IMR-90 (cell line): ENCODE measurements at regions not wholly inside any gene's neighbourhood (a gene's known extent, or its start where the extent isn't known, plus 50 kb on each side); places are given as distances from the start of the nearest gene placed in this dataset.

Experiments
- ATAC-seq: fragments of 200-7000 bp; cut with Tn5 transposase; 2 replicates; pipeline ENCODE4 v1.9.1; 2020; ENCODE audit warnings: low read depth, mild to moderate bottlenecking, moderate library complexity
- BruUV-seq: library from RNA; stranded (reverse); fragments of 400-500 nt; replicated peaks from 2 replicates; lab custom pipeline; 2021; lab: Mats Ljungman, UMichigan
- CTCF ChIA-PET: fragments of 300-600 bp; formaldehyde crosslinking; extraction: SDS; loops from one replicate; lab custom pipeline; 2021; ENCODE audit warnings: antibody characterized with exemption; lab: Yijun Ruan, JAX
- POLR2A ChIA-PET: fragments of 300-600 bp; sonication (Branson Sonifier 250); formaldehyde crosslinking; loops from one replicate; lab custom pipeline; 2022; ENCODE audit warnings: antibody characterized with exemption; ENCODE audit not compliant: unreplicated experiment; lab: Charles Lee
- DNase-seq: peaks from one replicate; pipeline ENCODE4 v3.0.0; 2013
- H2AFZ ChIP-seq: replicated peaks from 2 replicates; pipeline ENCODE3; 2013; ENCODE audit warnings: low read length, mild to moderate bottlenecking; ENCODE audit not compliant: poor library complexity
- H2AK5ac ChIP-seq: 2 replicates; pipeline ENCODE4 v1.6.1; 2013; ENCODE audit warnings: low read depth, low read length, inconsistent platforms
- H2AK9ac ChIP-seq: replicated peaks from 2 replicates; pipeline ENCODE3; 2013; ENCODE audit warnings: mild to moderate bottlenecking, low read depth, low read length, moderate library complexity; ENCODE audit not compliant: poor library complexity
- H2BK120ac ChIP-seq: 2 replicates; pipeline ENCODE4 v1.6.1; 2013; ENCODE audit warnings: low read depth, low read length, inconsistent platforms
- H2BK15ac ChIP-seq: 3 replicates; pipeline ENCODE4 v1.6.1; 2013; ENCODE audit warnings: low read depth, low read length, inconsistent platforms
- H2BK20ac ChIP-seq: 2 replicates; pipeline ENCODE4 v1.6.1; 2013; ENCODE audit warnings: low read depth, mild to moderate bottlenecking, inconsistent platforms, low read length, moderate library complexity
- H2BK5ac ChIP-seq: 2 replicates; pipeline ENCODE4 v1.6.1; 2013; ENCODE audit warnings: mild to moderate bottlenecking, low read depth, low read length, inconsistent platforms; ENCODE audit not compliant: poor library complexity, severe bottlenecking
- H3K14ac ChIP-seq: replicated peaks from 2 replicates; pipeline ENCODE4 v1.6.1; 2013; ENCODE audit warnings: low read depth, low read length, inconsistent platforms
- H3K18ac ChIP-seq: 2 replicates; pipeline ENCODE4 v1.6.1; 2013; ENCODE audit warnings: low read depth, low read length, control low read depth
- H3K23ac ChIP-seq: 2 replicates; pipeline ENCODE4 v1.6.1; 2013; ENCODE audit warnings: low read depth, low read length, inconsistent platforms
- H3K27ac ChIP-seq: 2 replicates; pipeline ENCODE4 v1.5.1; 2013; ENCODE audit warnings: mild to moderate bottlenecking, control low read depth, low read length; ENCODE audit not compliant: insufficient read depth
- H3K27me3 ChIP-seq: 2 replicates; pipeline ENCODE4 v1.6.1; 2013; ENCODE audit warnings: low read length; ENCODE audit not compliant: control insufficient read depth, insufficient read depth
- H3K36me3 ChIP-seq: 2 replicates; pipeline ENCODE4 v1.6.1; 2013; ENCODE audit warnings: low read length, mixed read lengths; ENCODE audit not compliant: control insufficient read depth, insufficient read depth
- H3K4ac ChIP-seq: 2 replicates; pipeline ENCODE4 v1.6.1; 2013; ENCODE audit warnings: low read depth, low read length, inconsistent platforms
- H3K4me1 ChIP-seq: 2 replicates; pipeline ENCODE4 v1.6.1; 2013; ENCODE audit warnings: low read length, mixed read lengths; ENCODE audit not compliant: control insufficient read depth, insufficient read depth
- H3K4me2 ChIP-seq: 2 replicates; pipeline ENCODE4 v1.6.1; 2013; ENCODE audit warnings: low read depth, mild to moderate bottlenecking, control low read depth, low read length, moderate library complexity
- H3K4me3 ChIP-seq: 2 replicates; pipeline ENCODE4 v1.5.1; 2013; ENCODE audit warnings: low read depth, mild to moderate bottlenecking, control low read depth, low read length, moderate library complexity; ENCODE audit not compliant: insufficient read depth
- H3K56ac ChIP-seq: 2 replicates; pipeline ENCODE4 v1.6.1; 2013; ENCODE audit warnings: low read length, inconsistent platforms; ENCODE audit not compliant: insufficient read depth; ENCODE audit errors: extremely low read depth
- H3K79me1 ChIP-seq, 2 experiments: 2 replicates each; pipeline ENCODE4 v1.6.1; 2013; ENCODE audit warnings: low read length in 2 of 2, inconsistent platforms in 1 of 2, low read depth in 1 of 2
- H3K9ac ChIP-seq: 2 replicates; pipeline ENCODE4 v1.6.1; 2013; ENCODE audit warnings: low read depth, low read length, control low read depth
- H3K9me1 ChIP-seq: 2 replicates; pipeline ENCODE4 v1.6.1; 2013; ENCODE audit warnings: low read length, inconsistent platforms; ENCODE audit not compliant: insufficient read depth
- H3K9me3 ChIP-seq: 2 replicates; pipeline ENCODE4 v1.6.1; 2013; ENCODE audit warnings: low read length; ENCODE audit not compliant: control insufficient read depth, insufficient read depth
- H4K20me1 ChIP-seq: 2 replicates; pipeline ENCODE4 v1.6.1; 2013; ENCODE audit warnings: low read length, inconsistent platforms; ENCODE audit not compliant: insufficient read depth
- H4K5ac ChIP-seq: 2 replicates; pipeline ENCODE4 v1.6.1; 2013; ENCODE audit warnings: mild to moderate bottlenecking, low read depth, low read length, control low read depth
- H4K8ac ChIP-seq, 2 experiments: 2 replicates each; pipeline ENCODE4 v1.6.1; 2013; ENCODE audit warnings: low read depth in 2 of 2, low read length in 2 of 2, control low read depth in 1 of 2, inconsistent platforms in 1 of 2
- H4K91ac ChIP-seq: 2 replicates; pipeline ENCODE4 v1.6.1; 2013; ENCODE audit warnings: low read depth, low read length, inconsistent platforms; ENCODE audit not compliant: insufficient read depth
- CEBPB ChIP-seq: IDR thresholded peaks from 2 replicates; pipeline ENCODE4 v1.6.1; 2012; ENCODE audit warnings: low read depth, low read length, improper control_type of control experiment
- CHD1 ChIP-seq: IDR thresholded peaks from 2 replicates; pipeline ENCODE4 v1.6.1; 2012; ENCODE audit warnings: low read depth, low read length, improper control_type of control experiment
- MAZ ChIP-seq: IDR thresholded peaks from 2 replicates; pipeline ENCODE4 v1.6.1; 2012; ENCODE audit warnings: low read depth, mild to moderate bottlenecking, low read length, improper control_type of control experiment, moderate library complexity, borderline replicate concordance
- RAD21 ChIP-seq: IDR thresholded peaks from 2 replicates; pipeline ENCODE4 v1.6.1; 2012; ENCODE audit warnings: low read length, improper control_type of control experiment
- RFX5 ChIP-seq: IDR thresholded peaks from 2 replicates; pipeline ENCODE4 v1.8.0; 2012; ENCODE audit warnings: low read depth, mild to moderate bottlenecking, low read length, moderate library complexity
- SMC3 ChIP-seq: fragments of 150-350 bp; IDR thresholded peaks from 2 replicates; pipeline ENCODE4 v1.6.1; 2016; ENCODE audit warnings: low read depth, mild to moderate bottlenecking, antibody characterized with exemption, low read length, moderate library complexity
- USF2 ChIP-seq: fragments of 150-350 bp; IDR thresholded peaks from 2 replicates; pipeline ENCODE4 v1.6.1; 2017; ENCODE audit warnings: mild to moderate bottlenecking, antibody characterized with exemption, low read length, low read depth
- WGBS, 2 experiments: methylation state at CpG; one replicate each; pipeline versions ENCODE4 v1.1.5 to v1.1.7; 2013; ENCODE audit warnings: missing lambda C conversion rate in 2 of 2; ENCODE audit not compliant: insufficient read length in 1 of 2; ENCODE audit errors: extremely low coverage in 2 of 2; 5-methylcytosine and 5-hydroxymethylcytosine counted together
- dilution Hi-C: fragments of 300-500 bp; cut with HindIII; formaldehyde crosslinking; loops from one replicate; pipeline ENCODE4 v1.14.3; 2018; ENCODE audit warnings: low sequenced_read_pairs; ENCODE audit not compliant: unreplicated experiment
- in situ Hi-C: fragments of 300-500 bp; cut with MboI; formaldehyde crosslinking; loops from 3 replicates; pipeline ENCODE4 v1.14.3; 2019; ENCODE audit warnings: low sequenced_read_pairs, inconsistent platforms, mixed read lengths
- intact Hi-C: fragments of 100-400 bp; cut with micrococcal nuclease; formaldehyde crosslinking; loops from 2 replicates; pipeline ENCODE4 v1.10.0; 2022
- TF ChIP-seq, protein P1 (sequence below): fragments of 150-350 bp; IDR thresholded peaks from 2 replicates; pipeline ENCODE4 v1.6.1; 2016; ENCODE audit warnings: low read depth, mild to moderate bottlenecking, low read length, moderate library complexity, borderline replicate concordance

- H3K9ac ChIP-seq: no peak overlapping the region
- intact Hi-C loops: no loop called here
- no peak for ATAC-seq
- no peak overlapping the region for H4K8ac ChIP-seq
- no peak overlapping the region for H2BK20ac ChIP-seq
- BruUV-seq: no TSS peak
- H3K4me3 ChIP-seq: no peak overlapping the region
- no peaks in the 10 kb centered on the region for H3K79me1 ChIP-seq
- H2BK5ac ChIP-seq: no peak overlapping the region
- no peak overlapping the region for H2BK120ac ChIP-seq
- no peaks in the 10 kb centered on the region for H3K4me1 ChIP-seq
- dilution Hi-C loops: no loop called here
- H2BK15ac ChIP-seq: no peak overlapping the region
- H2AK5ac ChIP-seq: no peak overlapping the region
- H3K23ac ChIP-seq: no peak overlapping the region
- no peak overlapping the region for H3K4ac ChIP-seq
- no peak overlapping the region for H4K91ac ChIP-seq
- no peak for DNase-seq
- no peak overlapping the region for H3K27ac ChIP-seq
- TF ChIP-seq USF2: no peak
- TF ChIP-seq RFX5: no peak
- no peak for TF ChIP-seq SMC3
- TF ChIP-seq MAZ: no peak
- no peak for TF ChIP-seq CEBPB
- TF ChIP-seq CHD1: no peak
- TF ChIP-seq RAD21: no peak
- TF ChIP-seq, protein P1, sequence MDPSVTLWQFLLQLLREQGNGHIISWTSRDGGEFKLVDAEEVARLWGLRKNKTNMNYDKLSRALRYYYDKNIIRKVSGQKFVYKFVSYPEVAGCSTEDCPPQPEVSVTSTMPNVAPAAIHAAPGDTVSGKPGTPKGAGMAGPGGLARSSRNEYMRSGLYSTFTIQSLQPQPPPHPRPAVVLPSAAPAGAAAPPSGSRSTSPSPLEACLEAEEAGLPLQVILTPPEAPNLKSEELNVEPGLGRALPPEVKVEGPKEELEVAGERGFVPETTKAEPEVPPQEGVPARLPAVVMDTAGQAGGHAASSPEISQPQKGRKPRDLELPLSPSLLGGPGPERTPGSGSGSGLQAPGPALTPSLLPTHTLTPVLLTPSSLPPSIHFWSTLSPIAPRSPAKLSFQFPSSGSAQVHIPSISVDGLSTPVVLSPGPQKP: no peak
- no peak overlapping the region for H2AFZ ChIP-seq
- H2AK9ac ChIP-seq: no peak overlapping the region
- H3K27me3 ChIP-seq: no peaks in the 10 kb centered on the region
- no peak overlapping the region for H4K5ac ChIP-seq
- H3K36me3 ChIP-seq: no peaks in the 10 kb centered on the region
- in situ Hi-C loops: no loop called here
- no peak overlapping the region for H3K4me2 ChIP-seq
- no peaks in the 10 kb centered on the region for H3K9me3 ChIP-seq
- ChIA-PET CTCF (no interaction called here), POLR2A (no interaction called here)
- H4K20me1 ChIP-seq: no peaks in the 10 kb centered on the region
- no peak overlapping the region for H3K14ac ChIP-seq
- WGBS, 2 experiments: 83% methylated on average over 1 of the region's 1 CpG; no CpG with 5 or more reads in 1 of the 2 experiments
- no peaks in the 10 kb centered on the region for H3K9me1 ChIP-seq
- H3K56ac ChIP-seq: no peak overlapping the region
- H3K18ac ChIP-seq: no peak overlapping the region
Measured at GRCh38 chr6:104541411-104541810, 318.3 kb downstream of the HACE1 start.
